HT-29 (cell line): ENCODE measurements at regions not wholly inside any gene's neighbourhood (a gene's known extent, or its start where the extent isn't known, plus 50 kb on each side); places are given as distances from the start of the nearest gene placed in this dataset.
"Not testable (repeated sequence)": the region's sequence is repeated elsewhere in the genome, so short reads cannot be mapped to it uniquely, and the experiment has no call there.

Source experiments
- DNase-seq: peaks from one replicate; pipeline ENCODE4 v3.0.0-alpha.2; 2015; ENCODE audit warnings: low spot score

GRCh38 chr6:14552891-14553290 lies 435.3 kb downstream of the CD83 start:
- DNase-seq, result no peak

DNA sequence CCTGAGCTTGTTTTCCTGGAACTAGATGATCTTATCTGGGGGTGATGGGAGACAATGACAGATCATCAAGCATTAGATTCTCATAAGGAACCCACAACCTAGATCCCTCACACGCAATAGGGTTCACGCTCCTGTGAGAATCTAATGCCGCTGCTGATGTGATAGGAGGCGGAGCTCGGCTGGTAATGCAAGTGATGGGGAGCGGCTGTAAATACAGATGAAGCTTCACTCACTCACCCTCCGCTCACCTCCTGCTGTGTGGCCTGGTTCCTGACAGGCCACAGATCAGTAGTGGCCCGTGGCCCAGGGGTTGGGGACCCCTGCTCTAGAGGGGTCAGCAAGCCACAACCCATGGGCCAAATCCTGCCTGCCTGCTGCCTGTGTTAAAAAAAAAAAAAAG lies 435.9 kb downstream of the CD83 start:
- DNase-seq, result no peak

DNA sequence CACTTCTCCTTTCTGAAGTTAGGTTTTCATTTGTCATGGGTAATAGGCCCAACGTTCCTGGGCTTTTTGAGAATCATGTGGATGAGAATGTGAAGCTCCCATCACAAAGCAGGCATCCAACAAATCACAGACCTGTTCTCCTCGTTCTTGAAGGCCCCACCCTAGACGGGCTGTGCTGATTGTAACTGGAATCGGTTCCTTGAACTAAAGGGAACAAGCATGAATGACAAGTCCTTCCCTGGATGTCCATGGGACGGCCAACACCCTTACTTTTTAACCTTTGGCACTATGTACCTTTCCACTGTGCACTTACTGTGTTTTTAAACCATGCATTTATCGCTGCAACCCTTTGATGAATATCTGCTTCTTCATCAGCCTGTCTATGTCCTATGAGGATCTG lies 438.2 kb downstream of the CD83 start:
- DNase-seq, result no peak

DNA sequence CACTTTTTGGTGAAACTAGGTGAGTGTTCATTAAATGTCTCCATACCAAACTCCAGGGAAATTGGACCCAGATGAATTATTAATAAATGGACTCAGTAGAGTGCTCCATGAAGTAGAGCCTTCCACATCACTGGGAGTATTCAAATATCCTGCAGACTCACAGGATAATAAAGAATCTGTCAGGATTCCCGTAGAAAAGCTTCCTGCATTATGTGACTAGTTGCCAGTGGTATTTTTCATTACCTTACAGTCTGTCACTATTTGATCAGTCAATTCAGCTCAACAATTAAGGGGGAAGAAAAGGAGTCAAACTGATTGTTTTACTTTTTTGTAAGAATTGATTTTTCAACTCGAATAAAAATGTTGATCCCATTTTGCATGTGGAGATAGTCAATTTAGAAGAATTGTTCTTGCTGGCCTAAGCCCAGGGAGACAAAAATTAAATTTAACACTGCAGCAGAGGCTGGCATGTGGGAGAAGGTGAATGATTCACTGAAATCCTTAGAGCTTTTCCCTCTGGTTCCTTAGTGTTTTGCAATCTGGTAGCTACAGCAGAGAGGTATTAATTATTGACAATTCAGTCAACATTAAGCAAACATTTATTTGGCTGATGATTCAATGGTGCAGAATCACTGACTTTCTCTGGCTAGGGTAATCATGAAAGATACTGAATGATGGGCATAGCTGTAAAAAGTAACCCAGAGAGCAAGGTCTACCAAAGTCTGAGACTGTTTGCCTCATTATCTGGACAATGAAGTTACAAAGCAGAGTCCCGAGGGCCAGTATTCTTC lies 442.4 kb downstream of the CD83 start:
- DNase-seq, result no peak

DNA sequence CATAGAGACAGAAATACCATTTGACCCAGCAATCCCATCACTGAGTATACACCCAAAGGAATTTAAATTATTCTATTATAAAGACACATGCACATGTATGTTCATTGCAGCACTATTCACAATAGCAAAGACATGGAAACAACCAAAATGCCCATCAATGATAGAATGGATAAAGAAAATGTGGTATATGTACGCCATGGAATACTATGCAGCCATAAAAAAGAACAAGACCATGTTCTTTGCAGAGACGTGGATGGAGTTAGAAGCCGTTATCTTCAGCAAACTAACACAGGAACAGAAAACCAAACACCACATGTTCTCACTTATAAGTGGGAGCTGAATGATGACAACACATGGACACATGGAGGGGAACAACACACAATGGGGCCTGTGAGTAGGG lies 444.0 kb downstream of the CD83 start:
- not testable (repeated sequence) for DNase-seq

DNA sequence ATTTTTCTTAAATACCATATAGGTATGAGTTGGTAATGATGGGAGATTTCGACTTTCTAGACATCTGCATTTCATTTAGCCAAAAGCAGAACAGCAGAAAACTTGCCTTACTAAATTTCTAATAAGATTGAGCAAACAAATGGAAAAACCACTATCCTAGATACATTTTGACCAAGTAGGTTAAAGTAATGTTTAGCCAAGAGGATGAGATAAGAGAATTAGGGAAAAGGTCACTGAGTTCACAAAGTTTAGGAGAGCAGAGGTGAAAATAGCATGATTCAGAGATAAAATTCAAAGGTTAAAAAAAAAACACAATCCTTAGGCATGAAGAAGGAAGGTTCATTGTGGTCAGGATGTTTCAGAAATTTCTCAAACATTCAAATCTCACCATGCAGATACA lies 450.3 kb downstream of the CD83 start:
- DNase-seq, result no peak

GRCh38 chr6:14569394-14569793 lies 451.8 kb downstream of the CD83 start:
- DNase-seq, result no peak

- DNase-seq, result not testable (repeated sequence)
Observed at GRCh38 chr6:14569874-14570273, 452.3 kb downstream of the CD83 start.

DNA sequence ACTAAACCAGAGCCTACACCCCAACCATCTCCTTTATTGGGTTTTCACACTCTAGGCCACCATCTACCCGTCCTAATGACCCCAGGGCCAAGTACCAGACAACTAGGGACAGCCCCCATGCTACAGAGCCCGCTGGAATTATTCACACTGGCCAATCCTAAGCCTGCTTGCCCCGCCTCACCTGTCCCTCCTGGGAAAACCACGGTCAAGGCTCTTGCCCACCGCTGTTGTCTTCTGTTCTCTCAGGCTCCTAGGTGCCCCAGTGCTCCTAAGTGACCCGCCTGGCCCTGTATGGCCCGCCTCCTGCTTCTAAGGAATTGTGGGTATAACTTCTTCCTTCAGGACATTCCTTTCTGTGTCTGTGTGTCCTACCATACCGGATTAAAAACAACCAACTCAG lies 453.4 kb downstream of the CD83 start:
- DNase-seq, result no peak

DNA sequence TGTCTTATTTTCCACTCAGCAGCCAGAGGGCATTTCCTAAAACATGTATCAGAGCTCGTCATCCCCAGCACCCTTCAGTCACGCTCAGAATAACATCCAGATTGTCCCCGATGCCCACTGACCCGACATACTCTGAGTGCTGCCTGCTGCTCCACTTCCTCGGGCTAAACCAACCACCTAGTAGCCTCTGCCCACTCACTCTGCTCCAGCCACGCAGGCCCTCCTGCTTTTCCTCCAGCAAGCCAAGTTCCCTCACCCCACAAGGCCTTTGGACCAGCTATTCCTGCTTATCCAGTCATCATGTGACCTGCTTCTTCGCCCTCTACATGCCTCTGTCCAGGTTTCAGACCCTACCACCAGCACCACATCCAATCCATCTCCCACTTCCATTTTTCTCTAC lies 454.2 kb downstream of the CD83 start:
- no peak for DNase-seq

- no peak for DNase-seq
Observed at GRCh38 chr6:14573267-14573666, 455.7 kb downstream of the CD83 start.

DNA sequence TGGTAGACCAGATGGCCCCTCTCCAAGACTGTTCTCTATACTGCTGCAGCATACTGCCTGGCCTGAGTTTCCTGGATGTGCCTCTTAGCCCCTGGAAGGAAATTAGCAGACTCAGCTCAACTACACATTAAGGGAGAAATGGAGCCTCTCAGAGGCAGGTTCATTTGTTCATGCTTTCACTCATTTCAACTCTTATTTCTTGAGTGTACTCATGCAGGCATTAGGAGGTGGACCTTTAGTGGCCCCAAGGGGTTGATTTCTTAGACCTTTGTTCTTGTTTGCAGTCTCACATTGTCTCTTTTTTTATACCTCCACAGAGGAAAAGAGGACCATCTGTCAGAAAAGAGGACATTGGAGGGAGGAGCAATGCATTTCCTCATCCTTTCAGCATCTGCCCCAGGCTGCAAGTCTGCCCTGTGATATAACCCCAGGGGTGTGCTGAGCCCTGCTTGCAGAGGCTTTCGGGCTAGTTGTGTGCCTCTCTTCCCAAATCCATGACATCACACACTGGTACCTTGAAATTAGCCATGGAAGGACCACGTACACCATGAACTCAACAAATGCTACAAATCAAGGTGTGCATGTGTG lies 456.2 kb downstream of the CD83 start:
- no peak for DNase-seq

DNA sequence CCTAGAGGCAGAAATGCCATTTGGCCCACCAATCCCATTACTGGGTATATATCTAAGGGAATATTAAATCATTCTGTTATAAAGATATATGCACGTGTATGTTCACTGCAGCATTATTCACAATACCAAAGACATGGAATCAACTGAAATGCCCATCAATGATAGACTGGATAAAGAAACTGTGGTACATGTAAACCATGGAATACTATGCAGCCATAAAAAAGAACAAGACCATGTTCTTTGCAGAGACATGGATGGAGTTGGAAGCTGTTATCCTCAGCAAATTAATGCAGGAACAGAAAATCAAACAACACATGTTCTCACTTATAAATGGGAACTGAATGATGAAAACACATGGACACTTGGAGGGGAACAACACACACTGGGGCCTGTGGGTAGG lies 458.4 kb downstream of the CD83 start:
- DNase-seq, result no peak

GRCh38 chr6:14578994-14579393 lies 461.4 kb downstream of the CD83 start:
- DNase-seq, result no peak

- DNase-seq, result no peak
Observed at GRCh38 chr6:14582749-14583148, 465.2 kb downstream of the CD83 start.

DNA sequence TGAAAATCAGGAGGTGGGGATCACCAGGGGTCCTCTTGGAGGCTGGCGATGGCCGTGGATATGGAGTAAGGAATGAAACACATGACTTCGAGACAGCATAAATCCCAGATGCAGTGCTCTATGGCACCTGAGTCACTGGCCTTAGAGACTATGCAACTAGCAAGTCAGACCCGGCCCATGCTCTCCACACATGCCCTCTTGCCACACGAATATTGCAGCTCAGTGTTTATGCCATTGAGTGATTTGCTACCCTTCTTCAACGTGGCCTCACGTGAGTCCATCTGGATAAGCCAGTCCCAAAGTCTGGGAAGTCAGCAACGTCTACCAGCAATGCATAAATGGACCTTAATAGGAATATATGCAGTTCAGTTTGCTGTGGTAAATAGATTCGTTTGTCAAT lies 466.3 kb downstream of the CD83 start:
- no peak for DNase-seq

GRCh38 chr6:14584450-14584849 lies 466.9 kb downstream of the CD83 start:
- no peak for DNase-seq

DNA sequence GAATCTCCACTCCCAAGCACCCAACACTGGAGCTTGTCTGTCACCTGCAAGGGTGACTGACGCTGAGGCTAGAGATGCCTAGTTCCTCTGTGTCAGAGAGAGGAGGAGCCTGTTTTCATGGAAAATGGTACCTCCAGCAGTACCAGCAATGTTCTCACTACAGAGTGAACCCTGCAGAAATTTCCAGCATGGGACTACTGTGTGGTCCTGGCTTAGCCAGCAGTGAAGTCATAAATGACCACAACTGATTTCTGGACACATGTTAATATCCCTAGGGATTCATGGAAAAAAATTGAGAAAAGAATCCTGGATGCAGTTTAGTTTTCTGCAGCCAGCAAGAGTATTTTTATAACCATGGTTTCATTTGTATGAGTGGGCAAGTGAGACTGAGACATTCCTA lies 468.1 kb downstream of the CD83 start:
- no peak for DNase-seq

- no peak for DNase-seq
Observed at GRCh38 chr6:14589175-14589574, 471.6 kb downstream of the CD83 start.

GRCh38 chr6:14590586-14590985 lies 473.0 kb downstream of the CD83 start:
- no peak for DNase-seq

DNA sequence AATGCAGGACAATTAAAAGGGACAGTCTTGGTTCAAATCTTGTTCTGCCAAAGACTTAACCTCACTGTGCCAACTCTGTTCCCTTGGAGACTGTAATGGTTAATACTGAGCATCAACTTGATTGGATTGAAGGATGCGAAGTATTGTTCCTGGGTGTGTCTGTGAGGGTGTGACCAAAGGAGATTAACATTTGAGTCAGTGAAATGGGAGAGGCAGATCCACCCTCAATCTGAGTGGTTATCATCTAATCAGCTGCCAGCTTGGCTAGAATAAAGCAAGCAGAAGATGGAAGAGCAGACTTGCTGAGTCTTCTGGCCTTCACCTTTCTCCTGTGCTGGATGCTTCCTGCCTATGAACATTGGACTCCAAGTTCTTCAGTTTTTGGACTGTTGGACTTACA lies 474.4 kb downstream of the CD83 start:
- DNase-seq, result no peak

- DNase-seq, result no peak
Observed at GRCh38 chr6:14593286-14593685, 475.7 kb downstream of the CD83 start.

GRCh38 chr6:14595751-14596150 lies 478.2 kb downstream of the CD83 start:
- DNase-seq, result no peak

DNA sequence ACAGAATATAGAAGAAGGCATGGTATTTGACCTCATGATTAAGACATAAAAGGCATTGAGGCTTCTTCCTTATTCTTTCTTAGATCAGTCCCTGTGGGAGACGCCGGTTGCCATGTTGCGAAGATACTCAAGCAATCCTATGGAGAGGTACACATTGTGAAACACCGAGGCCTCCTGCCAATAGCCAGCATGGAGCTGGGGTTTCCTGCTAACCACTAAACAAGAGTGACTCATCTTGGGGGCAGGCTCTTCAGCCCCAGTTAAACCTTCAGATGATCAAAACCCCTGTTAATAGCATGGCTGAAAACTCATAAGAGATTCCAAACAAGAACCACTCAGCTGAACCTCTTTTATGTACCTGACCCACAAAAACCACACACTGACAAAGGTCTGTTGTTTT lies 478.8 kb downstream of the CD83 start:
- peak; percentile 33 for DNase-seq
